Fibroblast of lung (primary cell): ENCODE measurements at regions not wholly inside any gene's neighbourhood (a gene's known extent, or its start where the extent isn't known, plus 50 kb on each side); places are given as distances from the start of the nearest gene placed in this dataset.

Source experiments
- CTCF ChIP-seq, 2 donors: IDR thresholded peaks in 1 of 2; conservative IDR thresholded peaks in 1 of 2; 1 replicate in 1 of 2; 2 replicates in 1 of 2; pipeline ENCODE4 v1.5.1; 2011 to 2012; ENCODE audit warnings: low read length in 2 of 2, control low read depth in 1 of 2, inconsistent platforms in 1 of 2, low read depth in 1 of 2, mild to moderate bottlenecking in 1 of 2
- EZH2 ChIP-seq: IDR thresholded peaks from 2 replicates; pipeline ENCODE4 v1.5.1; 2012; ENCODE audit warnings: low read length, control low read depth, mild to moderate bottlenecking; ENCODE audit errors: missing control alignments

- TF ChIP-seq CTCF (conservative IDR thresholded peaks at IDR 0.05 in 1 of 2, IDR thresholded peaks at IDR 0.05 in 1 of 2; ENCODE audit: low read depth in 1 of 2, low read length in 2 of 2): no peak
- TF ChIP-seq EZH2: no peak
Measured at GRCh38 chr21:20822666-20823065, 175.5 kb upstream of the NCAM2 start.
